K562 (cell line): ENCODE measurements at regions not wholly inside any gene's neighbourhood (a gene's known extent, or its start where the extent isn't known, plus 50 kb on each side); places are given as distances from the start of the nearest gene placed in this dataset.

Experiments
- ATAC-seq: fragments of 200-7000 bp; cut with Tn5 transposase; 3 replicates; pipeline ENCODE4 v1.9.1; 2020; ENCODE audit warnings: moderate library complexity
- BruUV-seq: library from RNA; stranded (reverse); fragments of 400-500 nt; replicated peaks from 2 replicates; lab custom pipeline; 2021; lab: Mats Ljungman, UMichigan
- CTCF ChIA-PET: fragments of 300-600 bp; formaldehyde crosslinking; extraction: SDS; loops from one replicate; lab custom pipeline; 2021; ENCODE audit warnings: low intra/inter-chr PET ratio; lab: Yijun Ruan, JAX
- POLR2A ChIA-PET: fragments of 300-600, 350-650 bp; sonication (Branson Sonifier 250); formaldehyde crosslinking; extraction: SDS; loops from one replicate; lab custom pipeline; 2021; ENCODE audit warnings: antibody characterized with exemption, inconsistent platforms; lab: Yijun Ruan, JAX
- DNase-seq, 4 experiments: peaks; one replicate each; pipeline versions ENCODE4 v3.0.0 to v3.0.0-alpha.2; 2011 to 2018; ENCODE audit warnings: low spot score in 3 of 4, mixed read lengths in 3 of 4; ENCODE audit errors: extremely low read depth in 1 of 4
- FAIRE-seq: peaks from 2 replicates; lab custom pipeline; 2011; peaks lifted over from hg19 to GRCh38; lab: Jason Lieb, UNC
- H2AFZ ChIP-seq: 2 replicates; pipeline ENCODE4 v1.6.0; 2011; ENCODE audit warnings: low read depth, low read length, control low read depth, inconsistent platforms
- H3K27ac ChIP-seq: fragments of 200-600 bp; 3 replicates; pipeline ENCODE4 v1.8.0; 2011; ENCODE audit warnings: low read depth, mild to moderate bottlenecking, control low read depth, inconsistent platforms, low read length, moderate library complexity, mixed read lengths; ENCODE audit errors: extremely low read depth
- H3K27me3 ChIP-seq, 2 experiments: fragments of 300-600 bp in 1 of 2; 2 replicates in 1 of 2; 3 replicates in 1 of 2; pipeline versions ENCODE4 v1.6.0 to v1.8.0; 2011; ENCODE audit warnings: inconsistent platforms in 2 of 2, low read length in 2 of 2, mild to moderate bottlenecking in 1 of 2, mixed read lengths in 1 of 2, moderate library complexity in 1 of 2; ENCODE audit not compliant: control insufficient read depth in 2 of 2, insufficient read depth in 2 of 2
- H3K36me3 ChIP-seq: fragments of 300-600 bp; 3 replicates; pipeline ENCODE4 v1.8.0; 2011; ENCODE audit warnings: mild to moderate bottlenecking, low read length, inconsistent platforms; ENCODE audit not compliant: control insufficient read depth, insufficient read depth
- H3K4me1 ChIP-seq, 2 experiments: fragments of 200-600 bp in 1 of 2; replicated peaks in 1 of 2; 2 replicates in 1 of 2; 3 replicates in 1 of 2; pipeline versions ENCODE4 v1.5.1 to v1.8.0; 2011; ENCODE audit warnings: inconsistent platforms in 2 of 2, low read length in 2 of 2, mild to moderate bottlenecking in 1 of 2, mixed read lengths in 1 of 2, moderate library complexity in 1 of 2; ENCODE audit not compliant: control insufficient read depth in 2 of 2, insufficient read depth in 2 of 2
- H3K4me2 ChIP-seq: 2 replicates; pipeline ENCODE4 v1.6.1; 2011; ENCODE audit warnings: low read length, control low read depth, inconsistent platforms, mixed read lengths; ENCODE audit not compliant: insufficient read depth
- H3K4me3 ChIP-seq: fragments of 200-600 bp; sonication (generic), shearing (Covaris generic); 2 replicates; pipeline ENCODE4 v1.5.1; 2016; ENCODE audit warnings: control low read depth, inconsistent platforms
- H3K79me2 ChIP-seq: fragments of 200-600 bp; 3 replicates; pipeline ENCODE4 v1.8.0; 2011; ENCODE audit warnings: low read length, inconsistent platforms; ENCODE audit not compliant: control insufficient read depth, insufficient read depth
- H3K9ac ChIP-seq, 2 experiments: 2 replicates each; pipeline versions ENCODE4 v1.6.0 to v1.6.1; 2011; ENCODE audit warnings: low read depth in 2 of 2, low read length in 2 of 2, control low read depth in 1 of 2, inconsistent platforms in 1 of 2, mild to moderate bottlenecking in 1 of 2, mixed read lengths in 1 of 2; ENCODE audit not compliant: insufficient read depth in 1 of 2
- H3K9me1 ChIP-seq: one replicate; pipeline ENCODE4 v1.6.0; 2011; ENCODE audit warnings: inconsistent platforms, mild to moderate bottlenecking, low read length, moderate library complexity; ENCODE audit not compliant: control insufficient read depth, insufficient read depth
- H3K9me3 ChIP-seq: replicated peaks from 2 replicates; pipeline ENCODE4 v1.5.1; 2011; ENCODE audit warnings: low read depth, low read length, inconsistent platforms; ENCODE audit not compliant: control insufficient read depth, insufficient read depth
- H4K20me1 ChIP-seq: replicated peaks from 2 replicates; pipeline ENCODE4 v1.6.1; 2011; ENCODE audit warnings: low read length, inconsistent platforms, mixed read lengths; ENCODE audit not compliant: control insufficient read depth, insufficient read depth
- ETV1 ChIP-seq: fragments of 450-650 bp; conservative IDR thresholded peaks from 2 replicates; pipeline ENCODE4 v1.6.1; 2016; ENCODE audit warnings: missing genetic modification characterization, control low read depth, low read depth, missing compliant biosample characterization
- PHB ChIP-seq: fragments of 250-450 bp; sonication (Bioruptor Pico); IDR thresholded peaks from 2 replicates; pipeline ENCODE4 v1.5.0; 2021
- SREBF2 ChIP-seq: sonication (generic); formaldehyde crosslinking; IDR thresholded peaks from 2 replicates; pipeline ENCODE4 v1.4.0; 2020; ENCODE audit warnings: mild to moderate bottlenecking, missing genetic modification reagents
- TCF7 ChIP-seq: sonication (generic); IDR thresholded peaks from 2 replicates; pipeline ENCODE4 v1.6.1; 2016; ENCODE audit warnings: antibody characterized with exemption, borderline replicate concordance
- THAP12 ChIP-seq: fragments of 250-450 bp; sonication (Bioruptor Pico); IDR thresholded peaks from 2 replicates; pipeline ENCODE4 v1.9.0; 2021; ENCODE audit warnings: mild to moderate bottlenecking, inconsistent platforms
- ZKSCAN1 ChIP-seq: fragments of 150-350 bp; IDR thresholded peaks from 2 replicates; pipeline ENCODE4 v1.6.1; 2016; ENCODE audit warnings: low read depth, low read length
- ZNF224 ChIP-seq: sonication (generic); formaldehyde crosslinking; IDR thresholded peaks from 2 replicates; pipeline ENCODE4 v1.8.0; 2022; ENCODE audit warnings: mild to moderate bottlenecking, missing genetic modification reagents
- ZNF354B ChIP-seq: fragments of 250-450 bp; sonication (Bioruptor Pico); IDR thresholded peaks from 2 replicates; pipeline ENCODE4 v1.4.0; 2020
- ZNF668 ChIP-seq: fragments of 250-450 bp; sonication (Bioruptor Pico); IDR thresholded peaks from 2 replicates; pipeline ENCODE4 v1.8.0; 2022; ENCODE audit warnings: mild to moderate bottlenecking, inconsistent platforms
- ZNF696 ChIP-seq: fragments of 250-450 bp; sonication (Bioruptor Pico); conservative IDR thresholded peaks from 2 replicates; pipeline ENCODE4 v1.4.0; 2020; ENCODE audit warnings: mild to moderate bottlenecking, moderate library complexity
- in situ Hi-C: fragments of 300-500 bp; cut with MboI; formaldehyde crosslinking; loops from 4 replicates; pipeline ENCODE4 v1.15.0; 2018; ENCODE audit warnings: inconsistent platforms, mixed read lengths
- intact Hi-C: fragments of 100-400 bp; cut with micrococcal nuclease; formaldehyde crosslinking; loops from 2 replicates; pipeline ENCODE4 v1.14.2; 2022
- TF ChIP-seq, protein P1 (sequence below): fragments of 450-650 bp; IDR thresholded peaks from 2 replicates; pipeline ENCODE4 v1.6.1; 2016; ENCODE audit warnings: mild to moderate bottlenecking, moderate library complexity

DNA sequence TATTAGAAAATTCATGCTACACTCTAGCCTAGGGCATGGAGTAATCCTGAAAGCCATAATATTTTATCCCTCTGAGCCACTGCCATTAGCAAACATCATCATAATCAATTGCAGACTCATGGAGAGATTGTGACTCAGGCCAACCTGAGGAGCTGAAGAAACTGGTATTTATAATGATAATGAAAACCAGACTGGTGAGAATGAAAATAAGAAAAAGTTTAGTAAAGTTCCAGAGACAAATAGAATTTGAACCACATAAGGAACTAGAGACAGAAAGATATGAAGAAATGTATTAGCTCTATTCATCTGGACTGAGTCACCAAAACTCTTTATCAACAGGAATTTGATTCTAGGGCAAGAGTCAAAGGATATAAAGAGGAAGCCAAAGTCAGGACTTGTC lies 158.7 kb downstream of the DRD1 start:
- no peak overlapping the region for H3K27ac ChIP-seq
- no peaks in the 10 kb centered on the region for H3K9me1 ChIP-seq
- DNase-seq = no peak
- CTCF ChIA-PET = no interaction called here
- no peak overlapping the region for H3K9ac ChIP-seq
- no peaks in the 10 kb centered on the region for H3K4me1 ChIP-seq
- BruUV-seq = no TSS peak
- in situ Hi-C loops (no loop called here), intact Hi-C loops (no loop called here)
- no peaks in the 10 kb centered on the region for H3K36me3 ChIP-seq
- no peak for FAIRE-seq
- no peak for ATAC-seq
- H3K4me2 ChIP-seq = no peak overlapping the region
- peaks cover 0 to 4% of the 10 kb centered on the region in 2 experiments; a peak in 2 of 5 replicates for H3K27me3 ChIP-seq
- H3K4me3 ChIP-seq = no peak overlapping the region
- no peaks in the 10 kb centered on the region for H3K79me2 ChIP-seq
- POLR2A ChIA-PET = interaction anchor here (0.6 kb wide), 1 partner anchor 20 kb away, joined by 4 read pairs; no protein-coding TSS in a partner anchor
- H4K20me1 ChIP-seq = no peaks in the 10 kb centered on the region
- H3K9me3 ChIP-seq = no peaks in the 10 kb centered on the region
- no peak overlapping the region for H2AFZ ChIP-seq
- TF ChIP-seq, protein P1, sequence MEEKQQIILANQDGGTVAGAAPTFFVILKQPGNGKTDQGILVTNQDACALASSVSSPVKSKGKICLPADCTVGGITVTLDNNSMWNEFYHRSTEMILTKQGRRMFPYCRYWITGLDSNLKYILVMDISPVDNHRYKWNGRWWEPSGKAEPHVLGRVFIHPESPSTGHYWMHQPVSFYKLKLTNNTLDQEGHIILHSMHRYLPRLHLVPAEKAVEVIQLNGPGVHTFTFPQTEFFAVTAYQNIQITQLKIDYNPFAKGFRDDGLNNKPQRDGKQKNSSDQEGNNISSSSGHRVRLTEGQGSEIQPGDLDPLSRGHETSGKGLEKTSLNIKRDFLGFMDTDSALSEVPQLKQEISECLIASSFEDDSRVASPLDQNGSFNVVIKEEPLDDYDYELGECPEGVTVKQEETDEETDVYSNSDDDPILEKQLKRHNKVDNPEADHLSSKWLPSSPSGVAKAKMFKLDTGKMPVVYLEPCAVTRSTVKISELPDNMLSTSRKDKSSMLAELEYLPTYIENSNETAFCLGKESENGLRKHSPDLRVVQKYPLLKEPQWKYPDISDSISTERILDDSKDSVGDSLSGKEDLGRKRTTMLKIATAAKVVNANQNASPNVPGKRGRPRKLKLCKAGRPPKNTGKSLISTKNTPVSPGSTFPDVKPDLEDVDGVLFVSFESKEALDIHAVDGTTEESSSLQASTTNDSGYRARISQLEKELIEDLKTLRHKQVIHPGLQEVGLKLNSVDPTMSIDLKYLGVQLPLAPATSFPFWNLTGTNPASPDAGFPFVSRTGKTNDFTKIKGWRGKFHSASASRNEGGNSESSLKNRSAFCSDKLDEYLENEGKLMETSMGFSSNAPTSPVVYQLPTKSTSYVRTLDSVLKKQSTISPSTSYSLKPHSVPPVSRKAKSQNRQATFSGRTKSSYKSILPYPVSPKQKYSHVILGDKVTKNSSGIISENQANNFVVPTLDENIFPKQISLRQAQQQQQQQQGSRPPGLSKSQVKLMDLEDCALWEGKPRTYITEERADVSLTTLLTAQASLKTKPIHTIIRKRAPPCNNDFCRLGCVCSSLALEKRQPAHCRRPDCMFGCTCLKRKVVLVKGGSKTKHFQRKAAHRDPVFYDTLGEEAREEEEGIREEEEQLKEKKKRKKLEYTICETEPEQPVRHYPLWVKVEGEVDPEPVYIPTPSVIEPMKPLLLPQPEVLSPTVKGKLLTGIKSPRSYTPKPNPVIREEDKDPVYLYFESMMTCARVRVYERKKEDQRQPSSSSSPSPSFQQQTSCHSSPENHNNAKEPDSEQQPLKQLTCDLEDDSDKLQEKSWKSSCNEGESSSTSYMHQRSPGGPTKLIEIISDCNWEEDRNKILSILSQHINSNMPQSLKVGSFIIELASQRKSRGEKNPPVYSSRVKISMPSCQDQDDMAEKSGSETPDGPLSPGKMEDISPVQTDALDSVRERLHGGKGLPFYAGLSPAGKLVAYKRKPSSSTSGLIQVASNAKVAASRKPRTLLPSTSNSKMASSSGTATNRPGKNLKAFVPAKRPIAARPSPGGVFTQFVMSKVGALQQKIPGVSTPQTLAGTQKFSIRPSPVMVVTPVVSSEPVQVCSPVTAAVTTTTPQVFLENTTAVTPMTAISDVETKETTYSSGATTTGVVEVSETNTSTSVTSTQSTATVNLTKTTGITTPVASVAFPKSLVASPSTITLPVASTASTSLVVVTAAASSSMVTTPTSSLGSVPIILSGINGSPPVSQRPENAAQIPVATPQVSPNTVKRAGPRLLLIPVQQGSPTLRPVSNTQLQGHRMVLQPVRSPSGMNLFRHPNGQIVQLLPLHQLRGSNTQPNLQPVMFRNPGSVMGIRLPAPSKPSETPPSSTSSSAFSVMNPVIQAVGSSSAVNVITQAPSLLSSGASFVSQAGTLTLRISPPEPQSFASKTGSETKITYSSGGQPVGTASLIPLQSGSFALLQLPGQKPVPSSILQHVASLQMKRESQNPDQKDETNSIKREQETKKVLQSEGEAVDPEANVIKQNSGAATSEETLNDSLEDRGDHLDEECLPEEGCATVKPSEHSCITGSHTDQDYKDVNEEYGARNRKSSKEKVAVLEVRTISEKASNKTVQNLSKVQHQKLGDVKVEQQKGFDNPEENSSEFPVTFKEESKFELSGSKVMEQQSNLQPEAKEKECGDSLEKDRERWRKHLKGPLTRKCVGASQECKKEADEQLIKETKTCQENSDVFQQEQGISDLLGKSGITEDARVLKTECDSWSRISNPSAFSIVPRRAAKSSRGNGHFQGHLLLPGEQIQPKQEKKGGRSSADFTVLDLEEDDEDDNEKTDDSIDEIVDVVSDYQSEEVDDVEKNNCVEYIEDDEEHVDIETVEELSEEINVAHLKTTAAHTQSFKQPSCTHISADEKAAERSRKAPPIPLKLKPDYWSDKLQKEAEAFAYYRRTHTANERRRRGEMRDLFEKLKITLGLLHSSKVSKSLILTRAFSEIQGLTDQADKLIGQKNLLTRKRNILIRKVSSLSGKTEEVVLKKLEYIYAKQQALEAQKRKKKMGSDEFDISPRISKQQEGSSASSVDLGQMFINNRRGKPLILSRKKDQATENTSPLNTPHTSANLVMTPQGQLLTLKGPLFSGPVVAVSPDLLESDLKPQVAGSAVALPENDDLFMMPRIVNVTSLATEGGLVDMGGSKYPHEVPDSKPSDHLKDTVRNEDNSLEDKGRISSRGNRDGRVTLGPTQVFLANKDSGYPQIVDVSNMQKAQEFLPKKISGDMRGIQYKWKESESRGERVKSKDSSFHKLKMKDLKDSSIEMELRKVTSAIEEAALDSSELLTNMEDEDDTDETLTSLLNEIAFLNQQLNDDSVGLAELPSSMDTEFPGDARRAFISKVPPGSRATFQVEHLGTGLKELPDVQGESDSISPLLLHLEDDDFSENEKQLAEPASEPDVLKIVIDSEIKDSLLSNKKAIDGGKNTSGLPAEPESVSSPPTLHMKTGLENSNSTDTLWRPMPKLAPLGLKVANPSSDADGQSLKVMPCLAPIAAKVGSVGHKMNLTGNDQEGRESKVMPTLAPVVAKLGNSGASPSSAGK = no peak
- no peak for TF ChIP-seq PHB (CRISPR knock-in tag)
- no peak for TF ChIP-seq ZKSCAN1
- no peak for TF ChIP-seq ETV1
- TF ChIP-seq ZNF668 = no peak
- no peak for TF ChIP-seq ZNF696 (CRISPR knock-in tag)
- TF ChIP-seq SREBF2 (CRISPR knock-in tag) = no peak
- TF ChIP-seq ZNF224 (CRISPR knock-in tag) = no peak
- no peak for TF ChIP-seq ZNF354B (CRISPR knock-in tag)
- no peak for TF ChIP-seq THAP12 (CRISPR knock-in tag)
- no peak for TF ChIP-seq TCF7
